GM18498 (cell line): ENCODE measurements at regions not wholly inside any gene's neighbourhood (a gene's known extent, or its start where the extent isn't known, plus 50 kb on each side); places are given as distances from the start of the nearest gene placed in this dataset.
"Not testable (repeated sequence)": the region's sequence is repeated elsewhere in the genome, so short reads cannot be mapped to it uniquely, and the experiment has no call there.

Experiments used
- ATAC-seq: cut with Tn5 transposase; IDR thresholded peaks from one replicate; pipeline ENCODE4 v1.9.1; 2021; ENCODE audit warnings: mild to moderate bottlenecking, moderate library complexity; ENCODE audit not compliant: unreplicated experiment

GRCh38 chrX:74251006-74251930 lies 52.7 kb upstream of the ZCCHC13 start:
- ATAC-seq, result no peak

- no peak for ATAC-seq
Observed at GRCh38 chrX:74250574-74250973, 53.4 kb upstream of the ZCCHC13 start.

DNA sequence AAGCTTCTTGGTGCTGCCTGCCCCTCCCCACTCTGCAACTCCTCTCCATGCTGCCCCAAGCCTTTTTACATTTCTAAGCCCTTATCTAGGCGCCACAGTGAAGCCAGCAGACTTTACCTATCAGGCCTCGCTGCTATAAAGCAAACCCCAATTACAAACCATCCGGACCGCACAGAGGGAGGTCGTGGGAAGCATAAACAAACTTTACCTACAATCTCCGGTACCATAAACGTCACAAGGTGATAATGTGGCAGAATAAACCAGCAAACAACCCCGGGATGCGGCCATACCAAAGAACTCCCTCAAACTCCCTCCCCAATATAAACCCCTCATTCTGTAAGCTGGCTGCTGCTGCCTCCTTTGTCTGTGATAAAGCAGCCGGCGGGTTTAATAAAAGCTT lies 54.0 kb upstream of the ZCCHC13 start:
- ATAC-seq, result no peak

- ATAC-seq, result no peak
Observed at GRCh38 chrX:74248889-74249288, 55.1 kb upstream of the ZCCHC13 start.

DNA sequence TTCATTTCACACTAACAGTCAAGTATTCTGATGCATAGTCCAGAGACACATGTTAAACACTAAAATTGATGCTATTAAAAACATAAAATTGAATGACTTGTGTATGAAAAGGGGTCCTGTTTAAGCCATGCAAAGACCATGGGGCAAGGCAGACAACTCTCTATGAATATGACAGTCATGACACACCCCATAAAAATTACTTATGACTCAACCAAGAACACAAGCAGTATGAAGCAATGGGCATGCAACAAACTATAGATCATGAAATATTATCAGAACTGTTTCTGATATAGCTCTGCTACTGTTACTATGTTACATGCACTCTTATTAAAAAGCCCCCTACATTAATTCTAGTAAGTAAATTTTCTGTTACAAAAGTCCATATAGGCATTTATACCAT lies 57.5 kb upstream of the ZCCHC13 start:
- no peak for ATAC-seq

DNA sequence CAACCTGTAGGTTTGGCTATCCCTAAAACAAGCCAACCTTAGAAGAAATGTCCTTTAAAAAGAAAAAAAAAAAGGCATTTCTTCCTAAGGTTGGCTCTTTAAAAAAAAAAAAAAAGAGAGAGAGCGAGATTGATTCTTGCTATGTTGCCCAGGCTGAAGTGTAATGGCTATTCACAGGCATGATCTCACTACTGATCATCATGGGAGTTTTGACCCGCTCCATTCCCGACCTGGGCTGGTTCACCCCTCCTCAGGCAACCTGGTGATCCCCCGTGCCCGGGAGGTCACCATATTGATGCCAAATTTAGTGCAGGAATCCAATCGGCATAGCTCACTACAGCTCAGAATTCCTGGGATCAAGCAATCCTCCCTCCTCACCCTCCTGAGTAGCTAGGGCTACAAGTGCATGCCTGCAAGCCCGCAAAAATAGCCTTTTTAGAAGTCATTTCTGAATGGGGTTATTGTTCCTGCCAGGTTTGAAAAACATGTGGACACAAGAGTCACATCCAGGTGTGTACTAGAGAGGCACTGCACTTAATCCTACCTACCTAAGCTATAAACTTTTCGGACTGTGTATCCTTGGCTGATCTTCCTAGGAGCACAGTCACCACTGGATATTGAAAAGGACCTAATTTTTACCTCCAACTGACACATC lies 61.4 kb upstream of the ZCCHC13 start:
- no peak for ATAC-seq

DNA sequence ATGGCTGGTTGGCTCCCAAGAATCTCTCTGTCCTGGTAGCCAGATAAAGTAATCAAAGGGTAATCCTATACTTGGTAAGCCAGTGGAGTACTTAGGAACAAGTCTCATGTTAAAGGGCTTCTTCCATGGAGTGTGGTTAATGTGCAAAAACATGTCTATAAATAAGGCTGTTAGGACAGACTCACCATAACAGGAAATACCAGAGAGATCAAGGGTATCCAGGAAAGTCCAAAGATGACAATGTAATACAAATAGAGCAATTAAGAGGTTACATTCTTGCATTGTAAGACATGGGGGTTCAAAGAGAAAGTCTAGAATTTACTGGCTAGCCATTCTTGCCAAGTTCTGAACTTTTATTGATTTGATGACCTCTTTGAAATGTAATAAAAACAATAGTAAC lies 61.9 kb upstream of the ZCCHC13 start:
- ATAC-seq, result no peak

DNA sequence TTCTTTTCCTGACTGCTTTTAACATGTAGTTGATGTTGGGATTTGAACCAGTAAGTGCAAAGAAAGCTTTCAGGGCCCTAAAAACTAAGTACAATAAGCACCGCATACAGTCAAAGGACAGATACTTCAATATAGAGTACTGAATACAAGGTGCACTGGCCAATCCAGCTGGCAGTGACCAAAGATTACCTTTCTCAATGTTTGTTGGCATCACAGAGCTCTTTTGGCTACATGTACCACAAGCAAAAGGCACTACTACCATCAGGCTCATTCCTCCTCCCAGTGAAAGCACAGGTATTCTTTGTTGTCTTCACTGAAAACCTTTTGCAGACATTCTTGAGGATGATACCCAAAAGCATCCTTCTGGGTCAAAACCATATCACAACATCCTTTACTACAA lies 65.2 kb upstream of the ZCCHC13 start:
- no peak for ATAC-seq

GRCh38 chrX:74234818-74235217 lies 69.2 kb upstream of the ZCCHC13 start:
- no peak for ATAC-seq

GRCh38 chrX:74232859-74233258 lies 71.1 kb upstream of the ZCCHC13 start:
- ATAC-seq, result no peak

DNA sequence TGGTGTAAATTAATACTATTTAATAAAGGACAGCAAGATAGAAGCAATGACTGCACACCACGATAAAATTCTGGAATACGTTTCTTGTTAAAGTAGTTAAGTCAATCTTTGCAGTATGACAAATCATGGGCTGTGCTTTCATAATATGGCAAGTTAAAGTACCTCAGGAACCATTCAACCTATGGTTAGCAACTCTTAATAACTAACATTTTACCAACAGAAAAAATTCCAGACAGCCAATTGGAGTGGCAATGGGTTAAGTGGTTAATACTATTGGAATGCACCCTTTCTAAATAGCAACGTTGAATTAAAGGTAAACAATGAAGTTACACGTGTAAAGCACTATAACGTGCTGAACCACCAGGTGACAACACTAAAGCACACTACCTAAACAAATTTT lies 72.4 kb upstream of the ZCCHC13 start:
- no peak for ATAC-seq

GRCh38 chrX:74230094-74230493 lies 73.9 kb upstream of the ZCCHC13 start:
- ATAC-seq, result no peak

DNA sequence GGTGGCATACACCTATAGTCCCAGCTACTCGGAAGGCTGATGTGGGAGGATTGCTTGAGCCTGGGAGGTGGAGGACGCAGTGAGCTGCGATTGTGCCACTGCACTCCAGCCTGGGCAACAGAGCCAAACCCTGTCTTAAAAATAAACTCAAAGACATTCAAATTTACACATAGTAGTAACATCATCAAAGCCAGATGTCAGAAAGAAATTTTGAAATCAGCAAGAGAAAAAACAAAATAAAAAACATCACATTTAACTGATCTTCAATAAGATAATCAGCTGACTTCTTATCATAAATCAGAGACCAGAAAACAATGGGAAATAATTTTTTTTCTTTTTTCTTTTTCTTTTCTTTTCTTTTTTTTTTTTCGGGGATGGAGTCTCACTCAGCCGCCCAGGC lies 78.9 kb upstream of the ZCCHC13 start:
- ATAC-seq, result no peak

GRCh38 chrX:74220277-74220676 lies 83.7 kb upstream of the ZCCHC13 start:
- no peak for ATAC-seq

DNA sequence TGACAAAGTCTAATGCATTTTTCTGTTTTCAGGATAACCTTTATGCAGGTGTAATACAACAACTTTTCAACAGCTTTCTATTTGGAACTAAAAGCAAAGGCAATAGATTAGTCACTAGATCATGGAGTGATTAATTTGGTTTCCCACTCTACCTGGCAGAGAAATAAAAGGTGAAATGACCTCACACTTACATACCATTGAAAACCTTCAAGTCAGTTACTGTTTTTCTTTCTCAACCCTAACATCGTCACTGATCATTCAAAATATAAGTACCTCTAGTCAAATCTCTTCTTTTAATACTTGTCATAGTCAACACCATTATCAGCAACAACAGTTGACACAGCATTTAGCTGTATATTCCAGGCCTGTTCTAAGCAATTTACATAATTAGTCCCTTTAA lies 85.1 kb upstream of the ZCCHC13 start:
- no peak for ATAC-seq

DNA sequence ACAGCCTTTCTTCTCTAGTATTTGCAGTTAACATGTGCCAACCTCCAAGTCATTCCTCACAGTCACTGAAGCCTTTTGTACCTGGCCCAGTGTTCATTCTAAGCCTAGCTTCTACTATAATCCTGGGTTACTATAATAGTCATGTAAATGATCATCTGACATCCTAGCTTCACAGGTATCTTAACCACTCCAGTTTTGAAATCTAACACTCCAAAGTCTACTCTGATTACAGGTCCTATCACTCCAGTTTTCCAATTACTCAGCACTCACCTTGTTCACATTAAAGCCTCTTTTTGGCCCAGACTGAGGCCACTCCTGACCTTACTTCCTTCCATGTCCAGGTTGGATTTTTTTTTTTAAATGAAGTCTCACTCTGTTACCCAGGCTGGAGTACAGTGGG lies 87.6 kb upstream of the ZCCHC13 start:
- no peak for ATAC-seq

- no peak for ATAC-seq
Observed at GRCh38 chrX:74211911-74212310, 92.1 kb upstream of the ZCCHC13 start.

- no peak for ATAC-seq
Observed at GRCh38 chrX:74207539-74207938, 96.4 kb upstream of the ZCCHC13 start.

DNA sequence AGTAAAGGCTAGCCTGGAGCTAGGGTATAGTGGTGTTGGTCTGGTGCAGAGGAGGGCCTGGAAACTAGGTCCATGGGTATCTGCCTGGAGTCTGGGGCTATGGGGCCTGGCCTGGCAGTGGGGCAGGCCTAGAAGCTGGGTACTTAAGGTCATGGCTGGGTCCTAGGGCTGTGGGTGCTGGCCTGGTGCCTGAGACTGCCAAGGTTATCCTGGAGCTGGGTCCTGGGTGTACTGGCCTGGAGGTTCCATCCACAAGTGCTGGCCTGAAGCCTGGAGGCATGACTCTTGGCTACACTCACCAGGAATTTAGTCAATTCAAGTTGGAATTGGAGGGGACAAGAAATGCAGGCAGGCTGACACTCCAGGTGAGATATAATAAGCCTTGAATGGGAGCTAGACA lies 108.4 kb upstream of the ZCCHC13 start:
- no peak for ATAC-seq

- no peak for ATAC-seq
Observed at GRCh38 chrX:74195120-74195519, 108.9 kb upstream of the ZCCHC13 start.

DNA sequence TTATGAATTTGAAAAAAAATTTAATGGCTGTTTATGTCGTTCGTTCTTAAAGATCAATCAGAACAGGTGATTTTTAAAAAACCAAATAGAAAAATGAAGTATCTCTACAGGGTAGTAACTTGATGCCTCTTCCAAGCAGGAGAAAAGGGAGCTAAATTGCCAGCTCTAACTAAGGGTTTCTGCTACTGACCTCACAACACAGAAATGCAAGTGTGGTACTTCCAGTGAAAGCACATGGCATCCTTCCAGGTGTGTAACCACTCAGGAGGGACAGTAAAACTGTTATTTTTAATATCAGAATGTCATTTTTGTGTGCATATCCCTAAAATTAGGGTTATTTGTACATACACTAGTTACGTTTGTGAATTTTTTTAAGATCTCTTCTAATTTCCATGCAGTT lies 116.8 kb upstream of the ZCCHC13 start:
- no peak for ATAC-seq

DNA sequence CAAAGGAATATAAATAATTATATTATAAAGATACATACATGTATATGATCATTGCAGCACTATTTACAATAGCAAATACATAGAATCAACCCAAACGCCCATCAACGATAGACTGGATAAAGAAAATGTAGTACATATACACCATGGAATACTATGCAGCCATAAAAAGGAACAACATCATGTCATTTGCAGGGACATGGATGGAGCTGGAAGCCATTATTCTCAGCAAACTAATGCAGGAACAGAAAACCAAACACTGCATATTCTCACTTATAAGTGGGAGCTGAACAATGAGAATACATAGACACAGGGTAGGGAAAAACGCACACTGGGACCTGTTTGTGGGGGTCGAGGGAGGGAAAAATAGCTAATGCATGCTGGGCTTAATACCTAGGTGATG lies 120.9 kb upstream of the ZCCHC13 start:
- not testable (repeated sequence) for ATAC-seq
